Peyer's patch (tissue), 4 donors: ENCODE measurements at regions not wholly inside any gene's neighbourhood (a gene's known extent, or its start where the extent isn't known, plus 50 kb on each side); places are given as distances from the start of the nearest gene placed in this dataset.

Experiments used
- POLR2A ChIP-seq, 2 donors: fragments of 450-650 bp; IDR thresholded peaks; one replicate each; pipeline ENCODE4 v1.5.1; 2017; ENCODE audit warnings: antibody characterized with exemption in 2 of 2, mild to moderate bottlenecking in 2 of 2, moderate library complexity in 2 of 2
- TF ChIP-seq, protein P1 (sequence below), 6 experiments: fragments of 450-650 bp in 4 of 6; fragments of 200-600 bp in 2 of 6; sonication (generic) in 1 of 6; IDR thresholded peaks; one replicate each; pipeline ENCODE4 v1.5.1; 2017 to 2019; ENCODE audit warnings: antibody characterized with exemption in 6 of 6, mild to moderate bottlenecking in 3 of 6, moderate library complexity in 1 of 6

DNA sequence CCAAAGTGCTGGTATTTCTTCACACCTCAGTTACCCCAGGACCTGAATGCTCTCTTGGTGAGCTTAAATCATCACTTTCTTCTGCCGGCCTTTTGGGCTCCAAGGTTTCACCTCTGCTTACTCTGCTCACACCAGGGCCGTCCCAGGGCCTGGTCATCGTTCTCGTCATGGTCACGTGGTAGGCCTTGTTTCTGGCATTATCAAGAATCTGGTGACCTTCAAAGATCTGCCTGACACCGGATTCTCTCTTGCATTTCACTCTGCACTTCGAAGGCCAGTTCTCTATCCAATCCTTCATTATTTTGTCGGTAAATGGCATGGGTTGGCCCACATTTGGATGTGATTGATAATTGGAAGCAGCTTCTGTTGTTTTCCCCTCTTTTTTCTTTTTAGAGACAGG lies 80.5 kb downstream of the HRH4 start:
- TF ChIP-seq, protein P1, sequence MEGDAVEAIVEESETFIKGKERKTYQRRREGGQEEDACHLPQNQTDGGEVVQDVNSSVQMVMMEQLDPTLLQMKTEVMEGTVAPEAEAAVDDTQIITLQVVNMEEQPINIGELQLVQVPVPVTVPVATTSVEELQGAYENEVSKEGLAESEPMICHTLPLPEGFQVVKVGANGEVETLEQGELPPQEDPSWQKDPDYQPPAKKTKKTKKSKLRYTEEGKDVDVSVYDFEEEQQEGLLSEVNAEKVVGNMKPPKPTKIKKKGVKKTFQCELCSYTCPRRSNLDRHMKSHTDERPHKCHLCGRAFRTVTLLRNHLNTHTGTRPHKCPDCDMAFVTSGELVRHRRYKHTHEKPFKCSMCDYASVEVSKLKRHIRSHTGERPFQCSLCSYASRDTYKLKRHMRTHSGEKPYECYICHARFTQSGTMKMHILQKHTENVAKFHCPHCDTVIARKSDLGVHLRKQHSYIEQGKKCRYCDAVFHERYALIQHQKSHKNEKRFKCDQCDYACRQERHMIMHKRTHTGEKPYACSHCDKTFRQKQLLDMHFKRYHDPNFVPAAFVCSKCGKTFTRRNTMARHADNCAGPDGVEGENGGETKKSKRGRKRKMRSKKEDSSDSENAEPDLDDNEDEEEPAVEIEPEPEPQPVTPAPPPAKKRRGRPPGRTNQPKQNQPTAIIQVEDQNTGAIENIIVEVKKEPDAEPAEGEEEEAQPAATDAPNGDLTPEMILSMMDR (IDR thresholded peaks at IDR 0.05) = no peak
- no peak for TF ChIP-seq POLR2A (IDR thresholded peaks at IDR 0.05)
